SW 1271 (cell line): ENCODE measurements at regions not wholly inside any gene's neighbourhood (a gene's known extent, or its start where the extent isn't known, plus 50 kb on each side); places are given as distances from the start of the nearest gene placed in this dataset.
"Not testable (repeated sequence)": the region's sequence is repeated elsewhere in the genome, so short reads cannot be mapped to it uniquely, and the experiment has no call there.

Experiments
- DNase-seq, 2 experiments: peaks; one replicate each; lab custom pipeline; 2025; lab: John Stamatoyannopoulos, UW

DNA sequence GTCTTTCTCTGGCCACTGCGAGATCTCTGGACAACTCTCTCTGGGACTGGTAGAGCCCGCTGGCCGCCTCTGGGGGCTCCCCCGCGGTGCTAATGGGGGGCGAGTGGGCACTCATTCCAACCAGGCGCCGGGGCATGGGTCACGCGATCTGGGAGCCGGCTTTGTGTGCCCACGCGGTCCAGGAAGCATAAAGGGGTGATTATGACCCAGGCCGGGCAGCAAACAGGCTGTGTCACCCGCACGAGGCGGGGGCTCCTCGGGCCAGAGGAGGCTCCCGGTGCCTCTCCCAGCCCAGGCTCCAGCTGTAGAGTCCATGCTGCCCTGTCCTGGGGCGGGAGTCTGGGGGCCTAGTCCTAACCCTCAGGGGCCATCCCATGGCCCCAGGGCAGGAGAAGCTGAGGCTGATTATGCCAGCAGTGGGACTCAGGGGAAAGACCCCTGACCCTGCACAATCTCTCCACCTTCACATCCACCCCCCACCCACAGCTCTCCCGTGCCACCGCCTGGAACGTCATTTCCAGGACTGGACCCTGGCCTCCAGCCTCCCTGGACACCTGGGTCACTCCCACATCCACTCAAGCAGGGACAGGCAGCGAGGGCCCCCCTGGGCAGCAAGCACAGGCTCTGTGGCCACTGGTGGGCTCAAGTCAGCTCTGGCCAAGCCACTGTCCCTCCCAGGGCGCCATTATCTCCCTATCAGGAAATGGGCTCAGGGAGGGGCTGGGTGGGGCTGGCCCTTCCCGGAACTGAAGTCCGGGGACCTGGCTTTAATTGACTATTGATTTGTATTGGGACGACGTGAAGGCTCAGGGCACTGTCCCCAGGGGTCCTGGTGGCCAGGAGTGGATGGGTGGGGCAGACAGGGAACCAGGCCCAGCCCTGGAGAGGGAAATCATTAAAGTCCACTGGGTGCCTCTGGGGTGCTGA, 50.0 kb downstream of the PTPRS start:
- DNase-seq, result no peak

DNA sequence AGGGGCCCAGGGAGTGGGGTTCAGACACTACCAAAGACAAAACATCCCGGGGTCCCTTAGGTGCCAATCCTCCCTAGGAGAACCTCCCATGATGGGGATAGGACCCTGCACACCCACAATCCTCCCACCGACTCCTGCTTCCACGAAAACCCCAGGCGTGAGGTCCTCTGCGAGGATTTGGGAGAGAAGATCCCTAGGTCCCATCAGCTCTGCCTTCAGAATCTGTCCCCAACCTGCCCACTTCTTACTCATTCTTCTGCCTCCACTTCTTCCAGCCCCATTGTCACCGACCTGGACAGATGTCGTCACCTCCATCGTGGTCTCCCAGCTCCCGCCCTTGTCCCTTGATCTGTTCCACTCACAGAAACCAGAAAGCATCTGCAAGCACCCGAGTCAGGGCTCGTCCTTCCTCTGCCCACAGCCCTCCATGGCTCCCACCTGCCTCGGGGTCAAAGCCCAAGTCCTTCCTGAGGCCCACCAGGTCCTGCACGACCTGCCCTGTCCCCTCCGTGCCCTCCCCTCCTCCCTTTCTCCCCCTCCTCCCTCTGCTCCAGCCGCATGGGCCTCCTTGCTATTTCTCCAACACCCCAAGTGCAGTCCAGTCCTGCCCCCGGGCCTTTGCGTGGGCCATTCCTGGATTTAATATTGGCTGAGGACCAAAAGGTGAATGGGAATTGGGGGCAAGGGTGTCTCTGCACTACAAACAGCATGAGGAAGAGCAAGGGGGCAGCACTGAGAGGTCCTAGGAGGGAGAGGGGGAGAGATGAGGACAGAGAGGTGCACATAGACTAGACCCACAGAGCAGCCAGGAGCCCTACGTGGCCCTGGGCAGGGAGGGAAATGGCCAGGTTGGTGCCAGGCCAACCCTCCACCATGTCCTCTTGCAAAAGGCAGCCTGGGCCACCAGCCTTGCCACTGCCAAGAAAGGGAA, 51.3 kb downstream of the PTPRS start:
- DNase-seq, result no peak

DNA sequence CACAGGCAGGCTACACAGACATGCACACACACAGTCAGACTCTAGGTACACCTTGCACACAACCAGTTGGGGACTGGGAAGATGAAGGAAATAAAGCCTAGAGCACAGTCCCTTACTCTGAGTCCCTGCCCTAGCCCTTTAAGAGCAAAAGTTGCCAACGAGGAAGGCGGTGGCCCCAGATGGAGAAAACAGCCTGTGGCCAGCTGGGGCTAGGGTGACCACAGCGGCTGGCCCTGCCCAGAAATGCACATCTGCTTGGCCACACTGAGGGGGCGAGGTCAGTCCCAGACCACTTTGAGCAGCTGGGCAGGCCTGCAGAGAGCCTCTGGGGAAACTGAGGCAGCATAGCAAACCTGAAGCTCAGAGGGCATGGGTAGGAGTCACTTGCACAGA, 52.3 kb downstream of the PTPRS start:
- no peak for DNase-seq

DNA sequence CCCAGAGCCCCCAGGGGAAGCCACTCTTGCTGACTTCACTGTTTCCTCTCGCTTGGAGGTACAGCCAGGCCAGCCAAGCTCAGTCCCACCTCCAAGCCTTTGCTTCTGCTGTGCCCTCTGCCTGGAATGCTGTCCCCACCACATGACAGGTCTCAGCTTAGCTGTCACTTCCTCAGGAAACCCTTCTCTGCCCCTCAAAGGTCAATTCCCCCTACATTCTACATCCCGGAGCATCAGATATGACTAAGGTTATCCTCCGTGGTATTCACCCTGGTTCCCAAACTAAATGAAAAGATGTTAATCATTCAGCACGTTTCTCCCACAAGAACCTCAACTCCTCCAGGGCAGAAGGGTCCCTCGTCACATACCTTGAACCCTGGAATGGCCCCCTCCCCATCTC, 53.5 kb downstream of the PTPRS start:
- peak; percentile 29 to 30 for DNase-seq

DNA sequence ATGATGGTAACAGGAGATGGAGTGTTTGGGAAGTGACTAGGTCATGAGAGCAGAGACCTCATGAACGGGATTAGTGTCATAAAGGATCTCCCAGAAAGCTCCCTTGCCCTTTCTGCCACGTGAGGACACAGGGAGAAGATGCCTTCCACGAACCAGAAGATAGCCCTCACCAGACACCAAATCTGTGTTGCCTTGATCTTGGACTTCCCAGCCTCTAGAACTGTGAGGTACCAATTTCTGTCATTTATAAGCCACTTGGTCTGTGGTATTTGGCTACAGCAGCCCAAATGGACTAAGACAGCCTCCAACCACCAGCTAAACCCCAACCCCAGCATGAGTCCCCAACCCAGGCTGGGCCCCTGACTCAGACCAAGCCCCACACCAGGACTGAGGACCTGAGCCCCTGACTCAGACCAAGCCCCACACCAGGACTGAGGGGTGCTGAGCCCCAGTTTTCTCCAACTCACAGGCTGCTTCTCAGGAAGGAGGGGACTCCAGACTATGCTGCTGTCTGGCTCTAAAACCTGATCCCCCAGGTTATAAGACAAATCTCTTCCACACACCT, 54.1 kb downstream of the PTPRS start:
- DNase-seq, result no peak

DNA sequence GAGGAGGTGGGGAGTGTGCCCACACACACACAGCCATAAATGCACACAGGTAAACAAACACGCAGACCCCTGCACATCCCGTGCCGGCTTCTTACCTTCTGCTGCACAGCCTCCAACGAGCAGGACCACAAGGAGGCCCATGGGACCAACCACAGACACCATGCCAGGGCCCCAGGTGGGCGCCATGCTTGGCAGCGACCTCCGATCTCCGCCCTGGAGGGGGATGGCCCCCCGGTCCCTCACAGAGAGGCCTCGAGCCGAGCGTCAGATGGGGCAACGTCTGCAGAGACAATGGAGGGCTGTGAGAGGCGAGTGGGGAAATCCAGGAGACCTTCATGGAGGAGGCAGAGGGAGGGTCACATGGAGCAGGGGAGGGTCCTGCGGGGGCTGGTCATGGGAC, 54.7 kb downstream of the PTPRS start:
- no peak for DNase-seq

DNA sequence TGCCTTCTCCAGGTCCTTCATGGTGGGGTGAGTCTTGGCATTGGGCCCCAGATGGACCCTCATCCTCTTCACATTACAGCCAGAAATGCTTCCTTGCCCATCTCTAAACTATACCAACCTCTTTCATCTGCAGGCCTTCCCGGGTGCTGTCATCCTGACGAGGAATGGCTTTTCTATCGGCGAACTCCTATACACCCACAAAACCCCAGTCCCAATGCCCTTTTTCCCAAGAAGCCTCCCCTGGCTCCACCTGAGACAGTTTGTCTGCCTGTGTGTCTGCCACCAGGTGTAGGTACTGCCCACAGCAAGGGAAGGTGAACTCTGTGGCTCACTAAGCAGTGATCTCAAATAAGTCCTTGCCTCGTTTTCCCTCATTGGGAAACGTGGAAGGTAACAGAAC, 55.3 kb downstream of the PTPRS start:
- no peak for DNase-seq

DNA sequence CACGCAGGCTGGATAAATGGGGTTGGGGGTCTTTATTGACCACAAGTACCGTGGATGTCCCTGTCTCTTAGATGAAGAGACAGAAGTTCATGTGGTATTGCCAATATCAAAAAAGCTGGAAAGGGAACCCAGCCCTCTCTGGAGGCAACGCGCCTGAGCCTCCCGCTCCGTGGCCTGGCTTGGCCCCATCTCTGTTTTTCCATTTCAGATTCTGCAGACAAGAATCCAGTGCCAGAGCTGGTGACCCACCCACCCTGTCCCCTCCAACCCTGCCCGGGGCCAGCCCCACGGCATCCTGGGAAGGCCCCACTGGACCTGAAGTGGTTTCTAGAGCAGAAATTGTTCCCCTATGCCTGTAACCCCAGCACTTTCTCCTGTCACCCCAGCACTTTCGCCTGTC, 57.7 kb downstream of the PTPRS start:
- no peak for DNase-seq

DNA sequence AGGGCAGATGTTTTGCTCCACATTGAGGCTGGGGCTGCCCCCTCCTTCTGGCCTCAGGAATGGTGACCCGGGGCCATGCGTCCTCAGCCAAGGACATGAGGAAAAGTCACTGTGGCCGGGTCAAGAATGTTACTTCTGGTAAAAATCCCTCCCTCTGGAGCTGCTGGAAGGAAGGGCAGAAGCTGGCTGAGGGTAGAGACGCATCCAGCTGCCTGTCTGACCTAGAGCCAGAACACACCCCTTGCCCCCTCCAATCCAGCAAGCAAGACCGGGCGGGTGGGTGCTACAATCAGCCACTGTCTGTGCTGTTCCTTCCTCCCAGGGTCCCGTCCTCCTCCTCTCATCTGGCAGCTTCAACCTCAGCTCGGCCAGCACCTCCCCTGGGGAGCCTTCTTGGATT, 59.0 kb downstream of the PTPRS start:
- DNase-seq, result no peak

DNA sequence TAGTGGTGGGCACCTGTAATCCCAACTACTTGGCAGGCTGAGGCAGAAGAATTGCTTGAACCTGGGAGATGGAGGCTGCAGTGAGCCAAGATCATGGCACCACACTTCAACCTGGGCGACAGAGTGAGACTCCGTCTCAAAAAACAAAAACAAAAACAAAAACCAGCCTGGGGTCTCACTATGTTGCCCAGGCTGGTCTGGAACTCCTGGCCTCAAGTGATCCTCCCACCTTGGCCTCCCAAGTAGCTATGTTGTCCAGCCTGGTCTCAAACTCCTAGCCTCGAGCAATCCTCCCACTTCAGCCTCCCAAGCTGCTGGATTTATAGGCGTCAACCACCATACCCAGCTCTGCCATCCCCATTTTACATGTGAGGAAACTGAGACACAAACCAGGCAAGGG, 64.9 kb downstream of the PTPRS start:
- not testable (repeated sequence) for DNase-seq

DNA sequence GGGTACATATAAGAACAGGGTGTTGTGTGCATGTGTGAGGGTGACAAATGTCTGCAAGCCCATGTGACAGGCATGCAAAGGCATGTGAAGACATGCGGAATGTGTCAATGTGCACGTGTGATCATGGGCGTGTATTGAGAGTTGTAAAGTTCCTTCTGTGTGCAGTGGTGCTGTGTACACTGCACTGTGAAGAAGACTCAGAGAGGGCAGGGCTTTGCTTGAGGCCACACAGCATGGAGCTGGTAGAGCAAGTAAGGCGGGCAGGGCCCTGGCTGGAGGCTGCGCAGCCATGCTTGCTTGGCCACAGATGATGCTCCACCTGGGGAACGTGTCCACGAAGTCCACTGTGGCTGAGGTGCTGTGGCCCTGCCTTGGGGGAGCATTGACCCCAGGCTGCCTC, 66.8 kb downstream of the PTPRS start:
- no peak for DNase-seq

DNA sequence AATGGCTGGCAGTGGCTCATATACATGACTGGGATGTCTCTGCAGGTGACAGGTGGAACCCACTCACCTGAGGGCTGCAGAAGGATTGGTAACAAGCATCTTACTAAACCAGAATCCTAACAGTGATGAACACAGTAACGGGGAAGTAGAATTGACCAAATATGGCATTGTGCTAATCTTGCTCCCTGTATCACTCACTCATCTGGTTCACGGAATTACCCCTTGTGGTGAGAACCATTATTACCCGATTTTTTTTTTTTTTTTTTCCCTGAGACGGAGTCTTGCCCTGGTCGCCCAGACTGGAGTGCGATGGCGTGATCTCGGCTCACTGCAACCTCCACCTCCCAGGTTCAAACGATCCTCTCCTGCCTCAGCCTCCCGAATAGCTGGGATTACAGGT, 69.5 kb downstream of the PTPRS start:
- peak in 1 of 2 experiments; percentile 25 for DNase-seq

DNA sequence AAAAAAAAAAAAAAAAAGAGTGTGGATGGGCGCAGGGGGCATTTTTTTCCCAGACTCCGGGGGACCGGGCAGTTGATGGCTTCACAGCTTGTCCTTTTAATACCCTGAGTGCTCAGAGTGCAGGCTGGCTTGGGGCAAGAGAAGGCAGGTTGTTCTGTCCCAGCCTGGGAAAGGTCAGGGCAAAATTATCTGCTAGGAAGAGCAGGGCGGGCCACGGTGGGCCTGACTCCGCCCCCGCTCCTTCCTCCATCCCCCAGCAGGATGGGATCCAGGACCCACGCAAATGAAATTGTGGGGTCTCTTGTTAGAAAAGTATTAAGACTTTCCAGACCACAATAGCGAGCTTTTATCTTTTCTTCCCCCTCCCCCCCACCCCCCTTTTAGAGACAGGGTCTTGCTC, 70.7 kb downstream of the PTPRS start:
- DNase-seq, result no peak

DNA sequence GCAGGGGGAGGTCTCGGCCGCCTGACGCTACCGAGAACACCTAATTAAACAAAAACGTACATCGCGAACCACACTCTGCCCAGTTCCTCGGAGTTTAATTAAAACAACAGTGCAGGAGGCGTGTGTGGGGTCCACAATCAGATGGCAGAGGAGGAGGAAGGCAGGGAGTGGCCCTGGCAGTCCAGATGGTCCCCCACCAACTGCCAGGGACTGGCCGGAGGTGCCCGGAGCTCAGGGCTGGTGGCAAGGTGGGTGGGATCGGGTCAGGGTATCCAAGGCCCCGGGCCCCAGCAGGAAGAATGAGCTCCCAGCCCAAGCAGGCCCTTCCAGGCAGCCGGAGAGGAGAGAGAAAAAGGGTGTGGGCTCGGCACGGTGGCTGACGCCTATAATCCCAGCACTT, 71.3 kb downstream of the PTPRS start:
- DNase-seq, result no peak

DNA sequence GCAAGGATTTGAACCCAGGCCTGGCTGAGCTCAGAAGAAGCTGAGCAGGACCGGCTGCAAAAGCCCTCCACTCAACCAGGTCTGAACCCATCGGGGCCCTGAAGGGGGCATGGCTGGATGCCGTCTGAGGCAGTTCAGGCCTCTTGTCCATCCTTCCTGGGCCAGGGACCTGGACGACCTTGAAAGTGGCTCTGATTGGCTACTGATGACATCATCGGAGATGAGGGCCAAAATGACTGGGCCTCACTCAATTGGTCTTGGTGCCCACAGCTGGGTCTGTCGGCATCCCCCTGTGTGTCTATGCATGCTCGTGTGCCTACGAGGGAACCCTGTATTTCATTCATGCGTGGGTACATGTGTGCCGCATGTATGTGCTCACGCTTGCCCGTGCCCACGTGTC, 71.8 kb downstream of the PTPRS start:
- DNase-seq, result no peak

DNA sequence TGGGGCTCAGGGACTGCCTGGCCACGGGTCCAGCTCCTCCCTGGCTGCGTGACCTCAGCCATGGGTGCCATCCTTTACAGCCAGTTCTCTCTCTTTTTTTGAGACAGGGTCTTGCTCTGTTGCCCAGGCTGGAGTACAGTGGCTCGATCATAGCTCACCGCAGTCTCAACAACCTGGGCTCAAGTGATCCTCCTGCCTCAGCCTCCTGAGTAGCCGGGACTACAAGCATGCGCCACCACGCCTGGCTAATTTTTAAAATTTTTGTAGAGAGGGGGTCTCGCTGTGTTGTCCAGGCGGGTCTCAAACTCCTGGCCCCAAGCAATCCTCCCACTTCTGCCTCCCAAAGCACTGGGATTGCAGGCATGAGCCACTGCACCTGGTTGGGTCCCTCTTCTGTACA, 75.4 kb downstream of the PTPRS start:
- DNase-seq, result no peak

DNA sequence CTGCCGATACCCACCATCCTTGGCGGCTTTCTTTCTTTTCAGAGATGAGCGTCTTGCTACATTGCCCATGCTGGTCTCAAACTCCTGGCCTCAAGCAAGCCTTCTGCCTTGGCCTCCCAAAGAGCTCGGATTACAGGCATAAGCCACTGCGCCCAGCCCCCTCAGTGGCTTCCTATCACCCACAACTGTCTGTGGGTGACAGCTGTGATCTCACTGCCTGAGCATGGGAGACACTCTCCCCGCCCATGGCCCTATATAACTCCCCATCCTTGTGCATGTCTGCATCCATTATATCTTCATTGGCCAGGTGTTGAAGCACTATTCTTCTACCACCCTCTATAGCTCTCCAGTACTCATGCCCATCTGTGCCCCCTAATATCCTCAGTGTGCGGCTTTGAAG, 76.2 kb downstream of the PTPRS start:
- no peak for DNase-seq

DNA sequence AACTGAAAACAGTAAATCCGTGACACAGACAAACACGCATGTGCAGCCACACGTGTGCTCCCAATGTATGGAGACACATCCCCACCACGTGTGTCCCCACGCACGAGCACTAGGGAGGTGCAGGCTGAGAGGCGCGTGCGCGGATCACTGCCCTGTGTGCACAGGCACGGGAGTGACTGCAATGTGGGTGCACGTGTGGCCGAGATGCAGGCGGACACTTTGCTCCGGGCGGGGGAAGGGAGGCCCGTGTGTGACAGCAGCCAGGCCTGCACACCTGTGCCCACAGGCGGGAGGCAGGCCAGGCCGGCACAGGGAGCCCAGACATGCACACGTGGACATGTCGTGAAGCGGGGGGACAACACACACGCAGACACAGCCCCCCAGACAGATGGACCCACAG, 77.0 kb downstream of the PTPRS start:
- no peak for DNase-seq

DNA sequence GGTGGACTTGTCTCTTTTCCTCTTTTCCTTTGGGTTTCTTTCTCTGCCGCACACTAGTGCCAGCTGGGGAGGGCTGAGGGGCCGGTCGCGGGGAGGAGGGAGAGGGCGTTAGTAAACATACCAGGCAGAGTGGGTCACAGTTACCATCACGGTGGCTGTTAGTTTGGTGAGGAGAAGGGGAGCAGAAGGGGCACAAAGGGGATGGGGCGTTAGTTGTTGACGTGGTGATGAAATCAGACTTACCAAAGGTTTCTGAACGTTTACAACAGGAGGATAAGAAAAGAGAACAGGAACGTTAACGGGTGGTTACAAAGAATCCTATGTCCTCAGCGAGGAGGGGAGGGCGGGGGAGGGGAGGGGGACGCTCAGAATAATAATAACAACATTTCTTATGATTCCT, 77.9 kb downstream of the PTPRS start:
- no peak for DNase-seq

DNA sequence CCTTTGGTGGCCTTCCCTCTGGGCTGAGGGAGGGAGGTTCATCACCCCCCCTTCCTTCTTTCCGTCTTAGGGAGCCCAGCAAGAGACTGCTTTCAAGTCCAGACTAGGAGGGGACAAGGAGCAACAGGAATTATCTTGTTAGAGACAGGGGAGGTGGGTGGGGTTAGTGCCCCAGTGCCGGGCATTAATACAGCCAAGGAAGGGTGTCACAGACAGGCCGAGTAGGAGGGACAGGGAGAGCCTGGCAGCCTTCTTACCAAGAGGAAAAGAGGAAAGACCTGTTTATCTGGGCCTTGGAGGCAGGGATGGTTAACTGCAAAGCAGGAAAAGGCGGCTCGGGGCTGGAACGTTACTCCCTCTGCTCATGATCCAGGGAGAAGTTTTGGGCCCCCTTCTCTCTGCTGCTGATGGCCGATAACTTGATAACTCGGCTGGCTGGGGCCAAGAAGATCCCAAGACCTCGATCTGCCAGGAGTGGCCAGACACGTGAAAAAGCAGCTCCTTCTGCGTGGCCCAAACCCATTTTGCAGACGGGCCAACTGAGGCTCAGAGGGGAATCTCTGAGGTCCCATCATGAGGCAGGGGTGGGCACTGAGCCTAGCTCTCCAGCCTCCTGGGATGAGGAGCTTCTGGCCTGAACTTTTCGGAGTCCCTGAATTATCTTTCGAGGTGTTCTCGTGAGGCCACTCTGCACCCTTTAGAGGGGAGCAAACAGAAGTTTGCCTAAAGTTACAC, 79.3 kb downstream of the PTPRS start:
- DNase-seq, result no peak

DNA sequence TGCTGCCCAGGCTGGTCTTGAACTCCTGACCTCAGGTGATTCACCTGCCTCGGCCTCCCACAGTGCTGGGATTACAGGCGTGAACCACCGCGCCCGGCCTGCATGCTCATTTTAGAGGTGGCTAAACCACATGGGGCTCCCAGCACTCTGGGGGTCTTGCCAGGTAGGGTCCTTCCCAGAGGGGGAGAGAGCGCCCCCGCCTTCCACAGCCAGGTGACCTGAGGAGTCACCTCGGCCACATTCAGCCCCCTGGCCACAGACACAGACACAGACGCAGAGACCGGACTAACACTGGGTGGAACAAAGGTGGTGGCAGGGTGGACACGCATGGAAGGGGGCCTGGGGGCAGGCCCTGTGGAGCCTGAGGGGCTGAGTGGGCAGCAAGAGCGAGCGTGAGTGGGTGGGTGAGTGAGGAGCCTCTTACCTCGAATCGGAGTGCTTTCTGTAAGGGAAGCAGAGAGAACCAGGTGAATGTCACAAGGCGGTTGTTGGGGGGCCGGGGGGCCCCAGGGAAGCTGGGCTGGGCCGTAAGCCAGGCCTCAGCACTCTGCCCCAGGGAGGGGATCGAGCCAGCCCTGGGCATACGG, 80.1 kb downstream of the PTPRS start:
- no peak for DNase-seq

DNA sequence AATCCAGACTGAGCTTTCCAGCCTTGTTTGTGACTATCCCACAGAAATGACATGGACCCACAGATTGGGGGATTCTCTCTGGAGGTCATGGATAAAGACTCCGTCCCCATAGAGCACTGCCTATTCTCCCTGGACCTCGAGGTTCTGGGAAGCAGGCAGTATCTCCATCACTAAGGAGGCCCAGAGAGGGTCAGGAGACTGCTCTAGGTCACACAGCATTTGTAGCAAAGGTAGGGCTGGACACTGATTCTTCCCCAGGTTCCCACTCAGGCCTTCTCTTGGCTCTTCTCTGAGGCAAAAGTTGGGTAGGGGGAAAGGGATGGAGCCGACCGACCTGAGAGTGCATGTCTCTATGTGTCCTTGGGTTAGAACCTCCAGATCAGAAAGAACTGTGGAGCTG, 80.9 kb downstream of the PTPRS start:
- no peak for DNase-seq
